A673 (cell line): ENCODE measurements at regions not wholly inside any gene's neighbourhood (a gene's known extent, or its start where the extent isn't known, plus 50 kb on each side); places are given as distances from the start of the nearest gene placed in this dataset.

Source experiments
- EZH2 ChIP-seq: fragments of 200-600 bp; sonication (generic); IDR thresholded peaks from 2 replicates; pipeline ENCODE4 v1.6.1; 2017; ENCODE audit warnings: borderline replicate concordance, low read depth, mild to moderate bottlenecking, mixed read lengths, antibody characterized with exemption, low read length; ENCODE audit not compliant: poor library complexity, severe bottlenecking
- TF ChIP-seq, protein P1 (sequence below): fragments of 300-800, 200-600 bp; sonication (generic); conservative IDR thresholded peaks from 2 replicates; pipeline ENCODE4 v1.5.1; 2017; ENCODE audit warnings: low read depth, mild to moderate bottlenecking, antibody characterized with exemption, low read length, moderate library complexity, mixed read lengths

DNA sequence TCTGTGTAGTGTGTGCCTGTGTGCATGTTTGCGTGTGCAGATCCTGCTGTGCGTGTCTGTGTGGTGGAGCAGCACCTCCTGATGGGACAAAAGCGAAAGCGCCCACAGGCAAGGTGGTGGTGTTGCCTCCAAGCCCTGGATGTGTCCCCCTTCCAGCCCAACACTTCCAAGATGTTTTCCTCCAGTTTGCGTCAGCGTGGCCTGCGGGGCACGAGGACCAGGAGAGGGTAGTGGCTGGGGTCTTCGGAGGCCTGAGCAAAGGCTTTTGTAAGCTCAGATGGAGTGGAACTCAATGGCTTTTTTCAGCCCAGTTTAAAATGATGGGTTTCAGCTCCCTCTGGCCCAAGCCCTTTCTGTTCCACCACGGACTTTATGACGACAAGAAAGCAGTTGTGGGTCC, 209.5 kb downstream of the IRX2 start:
- TF ChIP-seq, protein P1, sequence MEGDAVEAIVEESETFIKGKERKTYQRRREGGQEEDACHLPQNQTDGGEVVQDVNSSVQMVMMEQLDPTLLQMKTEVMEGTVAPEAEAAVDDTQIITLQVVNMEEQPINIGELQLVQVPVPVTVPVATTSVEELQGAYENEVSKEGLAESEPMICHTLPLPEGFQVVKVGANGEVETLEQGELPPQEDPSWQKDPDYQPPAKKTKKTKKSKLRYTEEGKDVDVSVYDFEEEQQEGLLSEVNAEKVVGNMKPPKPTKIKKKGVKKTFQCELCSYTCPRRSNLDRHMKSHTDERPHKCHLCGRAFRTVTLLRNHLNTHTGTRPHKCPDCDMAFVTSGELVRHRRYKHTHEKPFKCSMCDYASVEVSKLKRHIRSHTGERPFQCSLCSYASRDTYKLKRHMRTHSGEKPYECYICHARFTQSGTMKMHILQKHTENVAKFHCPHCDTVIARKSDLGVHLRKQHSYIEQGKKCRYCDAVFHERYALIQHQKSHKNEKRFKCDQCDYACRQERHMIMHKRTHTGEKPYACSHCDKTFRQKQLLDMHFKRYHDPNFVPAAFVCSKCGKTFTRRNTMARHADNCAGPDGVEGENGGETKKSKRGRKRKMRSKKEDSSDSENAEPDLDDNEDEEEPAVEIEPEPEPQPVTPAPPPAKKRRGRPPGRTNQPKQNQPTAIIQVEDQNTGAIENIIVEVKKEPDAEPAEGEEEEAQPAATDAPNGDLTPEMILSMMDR, result no peak
- TF ChIP-seq EZH2, result no peak
